GM21529 (cell line): ENCODE measurements at regions not wholly inside any gene's neighbourhood (a gene's known extent, or its start where the extent isn't known, plus 50 kb on each side); places are given as distances from the start of the nearest gene placed in this dataset.

ENCODE experiments used
- ATAC-seq: cut with Tn5 transposase; IDR thresholded peaks from one replicate; pipeline ENCODE4 v1.9.1; 2021; ENCODE audit not compliant: unreplicated experiment

DNA sequence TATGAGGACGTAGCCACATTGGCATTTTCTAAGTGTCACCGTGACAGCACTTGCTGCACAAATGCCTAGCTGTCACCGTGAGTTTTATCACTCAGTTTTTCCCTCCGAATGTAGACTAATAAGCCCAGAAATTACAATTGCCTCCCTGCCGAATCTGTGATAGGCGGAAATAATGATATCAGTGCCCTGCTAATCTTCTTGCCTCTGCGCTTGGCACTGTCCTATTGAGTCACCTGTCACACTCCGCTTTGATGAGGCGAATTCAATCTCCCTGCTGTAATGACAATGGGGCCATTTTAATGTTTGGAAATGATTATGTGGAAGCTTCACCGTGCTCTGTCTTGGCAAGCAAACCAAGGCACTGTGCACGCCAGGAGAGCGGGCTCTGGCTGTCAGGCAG, 112.8 kb downstream of the LINC00237 start:
- no peak for ATAC-seq

DNA sequence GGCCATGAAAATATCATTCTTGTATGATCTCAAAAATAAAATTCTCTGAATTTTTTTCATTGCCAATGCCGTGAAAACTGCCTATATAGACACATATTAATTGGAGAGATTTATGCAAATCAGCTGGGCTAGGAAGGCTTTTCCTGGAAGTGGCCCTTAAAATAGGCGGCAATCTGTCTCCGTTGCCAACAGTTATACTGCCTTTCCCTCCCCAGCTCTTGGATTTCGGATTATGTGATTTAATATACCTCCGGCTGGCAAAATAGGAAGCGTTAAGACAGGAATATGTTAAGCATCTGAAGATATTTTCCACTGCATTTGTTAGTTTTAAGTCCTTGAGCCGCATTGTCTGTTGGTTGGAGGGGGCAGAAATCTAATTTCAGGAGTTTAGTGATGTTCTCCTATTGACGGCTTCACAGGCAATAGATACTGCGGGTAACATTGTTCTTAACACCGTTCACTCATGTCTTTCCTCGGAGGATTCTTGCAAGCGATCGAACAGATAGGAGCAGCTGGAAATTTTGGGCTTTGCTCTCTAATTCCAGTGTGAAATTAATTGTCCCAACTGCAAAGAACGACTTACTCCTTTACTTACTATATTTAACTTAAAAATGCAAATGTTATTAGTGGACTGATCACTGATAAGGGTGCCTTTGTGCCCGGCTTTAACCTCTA, 113.3 kb downstream of the LINC00237 start:
- no peak for ATAC-seq

GRCh38 chr20:20992277-20992676, 113.9 kb downstream of the LINC00237 start:
- no peak for ATAC-seq

- ATAC-seq, result no peak
Measured at GRCh38 chr20:20989081-20989480, 117.1 kb downstream of the LINC00237 start.

- ATAC-seq, result no peak
Measured at GRCh38 chr20:20979934-20980333, 126.2 kb downstream of the LINC00237 start.

DNA sequence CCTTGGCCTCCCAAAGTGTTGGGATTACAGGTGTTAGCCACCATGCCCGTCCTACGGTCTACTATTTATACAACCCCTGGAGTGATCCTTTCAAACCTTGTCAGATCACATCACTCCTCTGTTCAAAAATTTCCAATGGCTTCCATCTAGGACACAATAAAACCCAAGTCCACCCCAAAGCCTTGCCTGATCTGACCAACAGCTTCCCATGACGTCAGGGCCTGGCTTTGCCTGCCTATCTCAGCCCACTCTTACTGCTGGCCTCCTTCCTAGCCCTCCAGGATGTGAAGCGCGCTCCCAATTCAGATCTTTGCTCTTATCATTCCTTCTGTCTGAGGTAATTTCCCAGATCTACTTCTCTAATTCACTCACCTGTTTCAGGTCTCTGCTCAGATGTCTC, 128.4 kb downstream of the LINC00237 start:
- ATAC-seq, result no peak

GRCh38 chr20:20972490-20972889, 133.7 kb downstream of the LINC00237 start:
- ATAC-seq, result no peak

DNA sequence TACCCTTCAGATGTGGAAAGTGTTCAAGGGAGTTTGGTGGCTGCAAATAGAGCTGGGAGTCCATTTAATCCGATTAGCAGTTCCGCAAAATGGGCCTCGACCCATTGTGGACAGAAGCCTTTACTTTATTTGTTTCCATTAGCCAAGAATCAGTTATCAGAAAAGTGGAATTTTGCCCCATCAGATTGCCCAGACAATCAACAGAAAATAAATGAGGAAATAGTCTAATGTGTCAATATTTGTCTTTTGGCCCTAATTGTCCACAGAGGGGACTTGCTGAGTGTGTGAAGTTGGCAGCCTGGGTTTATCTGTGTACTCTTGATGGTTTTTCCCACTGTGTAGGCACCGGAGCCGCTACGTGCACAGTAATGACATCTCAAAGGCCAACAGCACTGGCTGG, 134.3 kb downstream of the LINC00237 start:
- ATAC-seq, result no peak

- ATAC-seq, result no peak
Measured at GRCh38 chr20:20970841-20971240, 135.3 kb downstream of the LINC00237 start.

GRCh38 chr20:20969701-20970280, 136.4 kb downstream of the LINC00237 start:
- ATAC-seq, result no peak

GRCh38 chr20:20967564-20968184, 138.5 kb downstream of the LINC00237 start:
- ATAC-seq, result no peak

GRCh38 chr20:20966171-20966570, 140.0 kb downstream of the LINC00237 start:
- ATAC-seq, result no peak

- no peak for ATAC-seq
Measured at GRCh38 chr20:20959031-20959755, 147.0 kb downstream of the LINC00237 start.

GRCh38 chr20:20956513-20956931, 149.6 kb downstream of the LINC00237 start:
- ATAC-seq, result no peak

DNA sequence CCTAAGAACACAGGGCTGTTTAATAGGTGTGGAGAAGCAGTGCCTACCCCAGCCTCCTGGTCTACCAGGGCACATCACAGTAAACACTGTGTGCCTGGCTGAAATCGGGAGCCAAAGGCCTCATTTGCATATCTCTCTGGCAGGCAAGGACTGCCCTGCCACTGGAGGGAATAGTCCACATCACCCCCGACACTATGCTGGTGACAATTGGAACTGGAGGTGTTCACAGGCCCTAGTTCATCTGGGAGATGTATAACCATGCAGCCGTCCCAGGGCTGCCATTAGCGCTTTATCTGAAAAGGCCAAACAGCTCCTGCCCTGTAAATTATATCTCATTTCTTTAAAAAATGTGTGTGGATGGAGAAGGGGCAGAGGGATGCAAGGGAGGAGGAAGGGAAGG, 150.3 kb downstream of the LINC00237 start:
- no peak for ATAC-seq

DNA sequence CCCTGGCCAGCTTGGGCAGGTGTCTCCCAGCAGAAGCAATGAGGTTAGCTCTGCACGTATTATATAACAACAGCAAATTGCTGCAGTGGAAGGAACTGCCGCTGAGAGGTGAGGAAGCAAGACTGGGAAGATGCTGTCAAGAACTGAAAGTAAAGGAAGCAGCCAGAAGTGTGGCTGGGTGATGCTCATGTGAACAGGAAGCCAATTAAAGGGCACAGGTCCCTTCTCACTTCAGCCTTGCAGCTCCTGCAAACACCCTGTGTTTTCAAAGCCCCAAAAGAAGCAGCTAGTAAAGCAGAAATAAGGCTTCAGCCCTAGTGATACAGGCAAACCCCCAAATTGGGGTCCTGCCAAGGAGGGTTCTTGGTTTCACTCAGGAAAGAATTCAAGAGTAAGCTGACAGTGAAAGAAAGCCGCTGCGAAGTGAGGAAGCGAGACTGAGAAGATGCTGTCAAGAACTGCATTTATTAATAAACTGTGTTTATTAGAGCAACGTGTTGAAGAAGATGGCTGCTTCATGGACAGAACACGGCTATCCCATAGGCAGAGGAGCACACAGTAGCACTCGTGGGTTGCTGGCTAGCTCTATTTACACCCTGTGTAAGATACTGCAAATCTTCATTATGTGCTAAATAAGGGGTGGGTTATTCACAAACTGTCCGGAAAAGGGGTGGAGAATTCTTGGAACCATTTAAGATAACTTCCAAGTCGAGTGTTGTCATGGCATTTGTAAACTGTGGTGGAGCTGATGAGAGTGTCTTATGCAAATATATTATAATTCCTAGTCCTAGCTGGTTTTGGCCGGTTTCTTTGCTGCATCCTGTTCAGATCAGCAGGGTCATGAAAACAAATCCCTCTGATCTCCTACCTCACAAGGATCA, 152.2 kb downstream of the LINC00237 start:
- ATAC-seq, result peak; percentile 51

GRCh38 chr20:20950620-20951019, 155.5 kb downstream of the LINC00237 start:
- ATAC-seq, result no peak

GRCh38 chr20:20946122-20946759, 159.9 kb downstream of the LINC00237 start:
- ATAC-seq, result no peak

GRCh38 chr20:20941468-20941889, 164.7 kb downstream of the LINC00237 start:
- no peak for ATAC-seq

- ATAC-seq, result no peak
Measured at GRCh38 chr20:20939006-20939405, 167.2 kb downstream of the LINC00237 start.
